GM19099 (cell line): ENCODE measurements at regions not wholly inside any gene's neighbourhood (a gene's known extent, or its start where the extent isn't known, plus 50 kb on each side); places are given as distances from the start of the nearest gene placed in this dataset.

ENCODE experiments used
- POLR2A ChIP-seq: IDR thresholded peaks from 3 replicates; pipeline ENCODE4 v1.6.1; 2011; ENCODE audit warnings: low read depth; ENCODE audit not compliant: insufficient read length; ENCODE audit errors: extremely low read depth

GRCh38 chr2:2823061-2823753 lies 492.1 kb upstream of the MYT1L start:
- TF ChIP-seq POLR2A, result no peak

- TF ChIP-seq POLR2A, result no peak
Observed at GRCh38 chr2:2822143-2822542, 491.1 kb upstream of the MYT1L start.

GRCh38 chr2:2812648-2813047 lies 481.6 kb upstream of the MYT1L start:
- TF ChIP-seq POLR2A, result no peak

GRCh38 chr2:2812117-2812516 lies 481.0 kb upstream of the MYT1L start:
- TF ChIP-seq POLR2A, result no peak

GRCh38 chr2:2810504-2810903 lies 479.4 kb upstream of the MYT1L start:
- no peak for TF ChIP-seq POLR2A

- TF ChIP-seq POLR2A, result no peak
Observed at GRCh38 chr2:2809771-2810170, 478.7 kb upstream of the MYT1L start.

GRCh38 chr2:2808551-2809058 lies 477.5 kb upstream of the MYT1L start:
- no peak for TF ChIP-seq POLR2A

GRCh38 chr2:2806711-2807110 lies 475.6 kb upstream of the MYT1L start:
- TF ChIP-seq POLR2A, result no peak

GRCh38 chr2:2805263-2805662 lies 474.2 kb upstream of the MYT1L start:
- no peak for TF ChIP-seq POLR2A

- TF ChIP-seq POLR2A, result no peak
Observed at GRCh38 chr2:2804528-2804927, 473.5 kb upstream of the MYT1L start.

GRCh38 chr2:2801458-2801857 lies 470.4 kb upstream of the MYT1L start:
- no peak for TF ChIP-seq POLR2A

- TF ChIP-seq POLR2A, result no peak
Observed at GRCh38 chr2:2800697-2801096, 469.6 kb upstream of the MYT1L start.

- no peak for TF ChIP-seq POLR2A
Observed at GRCh38 chr2:2800001-2800400, 468.9 kb upstream of the MYT1L start.

- no peak for TF ChIP-seq POLR2A
Observed at GRCh38 chr2:2799151-2799697, 468.1 kb upstream of the MYT1L start.

- no peak for TF ChIP-seq POLR2A
Observed at GRCh38 chr2:2798337-2798736, 467.3 kb upstream of the MYT1L start.

- TF ChIP-seq POLR2A, result no peak
Observed at GRCh38 chr2:2797797-2798196, 466.7 kb upstream of the MYT1L start.

GRCh38 chr2:2796207-2796606 lies 465.1 kb upstream of the MYT1L start:
- no peak for TF ChIP-seq POLR2A
